ENCODE measurements at regions not wholly inside any gene's neighbourhood (a gene's known extent, or its start where the extent isn't known, plus 50 kb on each side); places are given as distances from the start of the nearest gene placed in this dataset.

- no peak for DNase-seq (ENCODE audit: low read depth)
Measured at GRCh38 chr1:29639741-29640427, 403.6 kb downstream of the PTPRU start.

- DNase-seq (ENCODE audit: low read depth) = no peak
Measured at GRCh38 chr1:29639156-29639736, 402.9 kb downstream of the PTPRU start.

GRCh38 chr1:29638281-29638680, 402.0 kb downstream of the PTPRU start:
- no peak for DNase-seq (ENCODE audit: low read depth)

GRCh38 chr1:29636936-29637335, 400.6 kb downstream of the PTPRU start:
- DNase-seq (ENCODE audit: low read depth) = no peak

- no peak for DNase-seq (ENCODE audit: low read depth)
Measured at GRCh38 chr1:29635501-29636263, 399.4 kb downstream of the PTPRU start.

GRCh38 chr1:29634746-29635335, 398.5 kb downstream of the PTPRU start:
- DNase-seq (ENCODE audit: low read depth) = no peak

- no peak for DNase-seq (ENCODE audit: low read depth)
Measured at GRCh38 chr1:29634324-29634723, 398.0 kb downstream of the PTPRU start.

GRCh38 chr1:29633771-29634170, 397.4 kb downstream of the PTPRU start:
- DNase-seq (ENCODE audit: low read depth) = no peak

GRCh38 chr1:29632806-29633615, 396.7 kb downstream of the PTPRU start:
- DNase-seq (ENCODE audit: low read depth) = no peak

- no peak for DNase-seq (ENCODE audit: low read depth)
Measured at GRCh38 chr1:29631836-29632805, 395.8 kb downstream of the PTPRU start.

- DNase-seq (ENCODE audit: low read depth) = no peak
Measured at GRCh38 chr1:29631361-29631760, 395.0 kb downstream of the PTPRU start.

GRCh38 chr1:29630756-29631155, 394.4 kb downstream of the PTPRU start:
- no peak for DNase-seq (ENCODE audit: low read depth)

- no peak for DNase-seq (ENCODE audit: low read depth)
Measured at GRCh38 chr1:29629814-29630516, 393.6 kb downstream of the PTPRU start.

GRCh38 chr1:29629401-29629800, 393.1 kb downstream of the PTPRU start:
- DNase-seq (ENCODE audit: low read depth) = no peak

GRCh38 chr1:29628190-29628589, 391.9 kb downstream of the PTPRU start:
- DNase-seq (ENCODE audit: low read depth) = no peak

GRCh38 chr1:29626726-29627125, 390.4 kb downstream of the PTPRU start:
- no peak for DNase-seq (ENCODE audit: low read depth)

GRCh38 chr1:29626066-29626465, 389.7 kb downstream of the PTPRU start:
- DNase-seq (ENCODE audit: low read depth) = no peak

GRCh38 chr1:29625084-29625420, 388.7 kb downstream of the PTPRU start:
- DNase-seq (ENCODE audit: low read depth) = no peak

GRCh38 chr1:29624320-29625083, 388.2 kb downstream of the PTPRU start:
- DNase-seq (ENCODE audit: low read depth) = no peak

- DNase-seq (ENCODE audit: low read depth) = no peak
Measured at GRCh38 chr1:29623501-29623900, 387.2 kb downstream of the PTPRU start.
